Fibroblast of skin of back (primary cell): ENCODE measurements at regions not wholly inside any gene's neighbourhood (a gene's known extent, or its start where the extent isn't known, plus 50 kb on each side); places are given as distances from the start of the nearest gene placed in this dataset.
A peak's percentile ranks its signal among the peaks of the same experiment; 100 is the strongest.

Source experiments
- DNase-seq: peaks from one replicate; pipeline ENCODE4 v3.0.0-alpha.2; 2013

GRCh38 chrX:98795636-98796035, 1614.4 kb downstream of the PCDH19 start:
- peak; percentile 27 for DNase-seq

DNA sequence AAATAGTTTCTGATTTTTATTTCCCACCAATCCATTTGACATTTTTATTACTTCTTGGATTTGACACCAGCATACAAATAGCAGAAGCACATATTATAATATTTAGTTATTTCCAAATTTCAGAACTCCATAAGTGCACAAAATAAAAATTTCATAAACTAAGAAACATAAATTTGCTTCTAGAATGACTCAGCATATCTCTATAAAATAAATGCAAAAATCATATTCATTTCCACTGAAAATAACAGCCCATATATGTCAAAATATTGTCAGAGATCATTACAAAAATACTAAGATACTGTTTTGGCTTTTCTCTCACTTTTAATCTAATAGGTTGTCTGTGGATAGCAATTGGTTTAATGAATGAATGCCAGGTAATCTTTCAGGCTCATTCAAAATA, 1654.2 kb downstream of the PCDH19 start:
- no peak for DNase-seq

DNA sequence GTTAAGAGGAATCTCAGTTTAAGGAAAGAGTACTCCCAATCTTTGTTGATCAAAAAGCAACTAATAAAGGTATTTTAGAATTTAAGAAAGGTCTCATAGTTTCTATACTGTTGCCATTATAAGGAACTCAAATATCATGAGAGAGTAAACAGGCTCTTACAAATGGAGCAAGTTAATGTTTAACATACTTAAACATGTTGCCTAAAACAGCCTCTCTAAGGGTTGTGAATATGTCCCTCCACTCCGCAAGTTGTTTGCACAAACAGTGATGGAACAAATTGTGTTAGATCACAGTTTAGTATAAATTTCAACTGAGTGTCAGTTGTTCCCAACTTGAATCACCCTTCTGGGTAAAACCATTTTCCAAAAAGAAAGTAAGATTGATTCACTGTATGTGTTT, 1678.3 kb downstream of the PCDH19 start:
- no peak for DNase-seq

- DNase-seq = no peak
Measured at GRCh38 chrX:98717970-98718369, 1692.1 kb downstream of the PCDH19 start.
